22Rv1 (cell line): ENCODE measurements at regions not wholly inside any gene's neighbourhood (a gene's known extent, or its start where the extent isn't known, plus 50 kb on each side); places are given as distances from the start of the nearest gene placed in this dataset.

ENCODE experiments used
- H3K27ac ChIP-seq: fragments of 450-650 bp; 2 replicates; pipeline ENCODE4 v1.5.1; 2017
- ZFX ChIP-seq: fragments of 450-650 bp; IDR thresholded peaks from 2 replicates; pipeline ENCODE4 v1.6.1; 2017; ENCODE audit warnings: antibody characterized with exemption, borderline replicate concordance
- TF ChIP-seq, protein P1 (sequence below): fragments of 450-650 bp; IDR thresholded peaks from 2 replicates; pipeline ENCODE4 v1.5.1; 2017; ENCODE audit warnings: mild to moderate bottlenecking

DNA sequence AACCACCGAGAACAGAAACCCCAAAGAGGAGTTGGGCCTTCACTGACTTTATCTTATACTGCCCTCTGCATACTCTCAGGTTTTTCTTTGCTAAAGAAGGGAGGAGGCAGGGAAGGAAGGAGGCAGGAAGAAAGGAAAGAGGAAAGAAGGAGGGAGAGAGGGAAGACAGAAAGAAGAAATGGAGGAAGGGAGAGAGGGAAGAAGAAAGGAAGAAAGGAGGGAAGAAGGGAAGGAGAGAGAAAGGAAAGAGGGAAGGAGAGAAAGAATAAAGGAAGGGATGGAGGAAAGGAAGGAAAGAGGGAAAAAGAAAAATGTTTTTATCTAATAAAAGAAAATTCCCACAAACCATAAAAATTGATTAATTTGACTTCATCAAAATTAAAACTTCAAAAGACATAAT, 294.6 kb downstream of the PTTG2 start:
- TF ChIP-seq, protein P1, sequence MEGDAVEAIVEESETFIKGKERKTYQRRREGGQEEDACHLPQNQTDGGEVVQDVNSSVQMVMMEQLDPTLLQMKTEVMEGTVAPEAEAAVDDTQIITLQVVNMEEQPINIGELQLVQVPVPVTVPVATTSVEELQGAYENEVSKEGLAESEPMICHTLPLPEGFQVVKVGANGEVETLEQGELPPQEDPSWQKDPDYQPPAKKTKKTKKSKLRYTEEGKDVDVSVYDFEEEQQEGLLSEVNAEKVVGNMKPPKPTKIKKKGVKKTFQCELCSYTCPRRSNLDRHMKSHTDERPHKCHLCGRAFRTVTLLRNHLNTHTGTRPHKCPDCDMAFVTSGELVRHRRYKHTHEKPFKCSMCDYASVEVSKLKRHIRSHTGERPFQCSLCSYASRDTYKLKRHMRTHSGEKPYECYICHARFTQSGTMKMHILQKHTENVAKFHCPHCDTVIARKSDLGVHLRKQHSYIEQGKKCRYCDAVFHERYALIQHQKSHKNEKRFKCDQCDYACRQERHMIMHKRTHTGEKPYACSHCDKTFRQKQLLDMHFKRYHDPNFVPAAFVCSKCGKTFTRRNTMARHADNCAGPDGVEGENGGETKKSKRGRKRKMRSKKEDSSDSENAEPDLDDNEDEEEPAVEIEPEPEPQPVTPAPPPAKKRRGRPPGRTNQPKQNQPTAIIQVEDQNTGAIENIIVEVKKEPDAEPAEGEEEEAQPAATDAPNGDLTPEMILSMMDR: no peak
- no peak for TF ChIP-seq ZFX
- no peak overlapping the region for H3K27ac ChIP-seq

DNA sequence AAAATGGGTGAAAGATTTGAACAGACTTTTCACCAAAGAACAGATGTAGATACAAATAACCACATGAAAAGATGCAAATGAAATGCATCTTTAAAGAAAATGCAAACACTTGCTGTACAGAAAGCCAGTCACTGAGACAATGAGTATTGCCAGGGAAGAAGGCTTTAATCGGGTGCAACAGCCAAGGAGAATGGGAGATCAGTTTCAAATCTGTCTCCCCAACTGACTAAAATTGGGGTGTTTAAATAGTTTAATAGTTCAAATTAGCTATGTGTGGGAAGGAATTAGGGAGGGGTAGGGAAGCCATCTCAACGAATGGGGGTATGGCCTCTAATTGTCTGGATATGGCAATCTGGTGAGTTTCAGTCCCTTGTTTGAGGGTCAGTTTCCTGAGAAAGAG, 295.4 kb downstream of the PTTG2 start:
- no peak overlapping the region for H3K27ac ChIP-seq
- TF ChIP-seq ZFX: no peak
- TF ChIP-seq, protein P1: no peak

DNA sequence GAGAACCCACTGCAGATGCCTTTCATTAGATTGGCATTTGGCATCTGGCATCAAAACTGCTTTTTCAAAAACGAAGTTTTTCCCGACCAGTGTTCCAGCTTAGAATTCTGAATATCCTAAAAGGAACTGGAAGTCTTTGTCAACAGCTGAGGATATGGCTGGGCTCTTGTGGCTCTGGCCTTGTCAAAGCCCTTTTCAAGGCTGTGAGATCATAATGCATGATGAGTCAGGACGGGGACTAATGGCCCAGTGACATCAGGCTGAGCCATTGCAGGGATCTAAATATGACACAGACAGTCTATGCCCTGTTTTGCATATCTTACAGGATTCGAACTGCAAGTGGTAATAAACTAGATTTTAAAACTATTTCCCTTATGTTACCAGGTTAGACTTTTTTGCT, 306.4 kb downstream of the PTTG2 start:
- H3K27ac ChIP-seq: no peak overlapping the region
- TF ChIP-seq, protein P1: no peak
- no peak for TF ChIP-seq ZFX

DNA sequence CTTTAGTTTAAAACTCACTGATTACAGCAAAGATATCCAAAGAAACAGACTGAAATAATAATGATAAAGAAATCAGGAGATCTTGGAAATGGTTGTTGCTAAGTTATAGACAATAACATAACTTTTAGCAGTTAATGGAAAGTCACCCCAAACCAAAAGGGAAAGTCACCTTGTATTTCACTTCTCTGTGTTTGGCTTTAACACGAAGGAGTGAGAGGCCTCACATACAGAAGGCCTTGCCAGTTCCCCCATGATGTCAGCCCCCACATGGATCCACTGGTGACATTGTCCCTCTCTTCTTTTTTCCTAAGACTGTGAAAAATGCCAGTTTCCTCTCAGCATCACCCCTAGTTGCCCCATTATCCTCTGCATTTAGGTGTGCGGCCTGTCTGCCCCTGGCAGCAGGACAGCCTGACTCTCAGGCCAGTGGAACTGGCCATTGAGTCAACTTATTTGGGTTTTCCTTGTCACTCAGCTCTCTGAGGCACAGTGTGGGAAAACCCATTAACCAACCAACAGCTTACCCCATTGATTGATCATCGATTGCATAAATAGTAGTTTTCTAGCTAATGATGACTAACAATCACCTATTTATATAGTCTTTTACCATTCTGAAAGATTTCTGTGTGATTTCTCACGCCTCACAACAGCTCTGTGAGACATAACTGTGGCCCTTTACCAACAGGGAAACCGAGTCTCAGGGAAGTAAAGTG, 308.1 kb downstream of the PTTG2 start:
- no peak for TF ChIP-seq ZFX
- TF ChIP-seq, protein P1: no peak
- H3K27ac ChIP-seq: no peak overlapping the region

DNA sequence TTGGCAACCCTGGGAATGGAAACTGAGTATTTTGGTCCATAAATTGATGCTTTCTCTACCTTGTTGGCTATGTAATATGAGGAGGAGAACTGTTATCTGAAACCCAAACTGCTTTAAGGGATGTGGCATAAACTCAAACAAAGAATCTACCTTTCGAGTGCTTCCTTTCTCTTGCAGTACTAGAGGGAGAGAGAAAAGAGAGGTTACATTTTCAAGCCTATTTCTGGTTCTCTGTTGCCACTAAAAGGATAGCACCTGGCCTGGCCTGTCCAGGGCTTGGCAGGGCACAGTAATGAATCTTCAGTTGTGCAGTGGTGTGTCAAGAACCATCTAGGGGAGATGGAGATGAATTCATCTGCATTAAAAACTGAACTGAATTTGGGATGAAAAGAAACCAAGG, 308.6 kb downstream of the PTTG2 start:
- no peak for TF ChIP-seq ZFX
- TF ChIP-seq, protein P1: no peak
- H3K27ac ChIP-seq: no peak overlapping the region

DNA sequence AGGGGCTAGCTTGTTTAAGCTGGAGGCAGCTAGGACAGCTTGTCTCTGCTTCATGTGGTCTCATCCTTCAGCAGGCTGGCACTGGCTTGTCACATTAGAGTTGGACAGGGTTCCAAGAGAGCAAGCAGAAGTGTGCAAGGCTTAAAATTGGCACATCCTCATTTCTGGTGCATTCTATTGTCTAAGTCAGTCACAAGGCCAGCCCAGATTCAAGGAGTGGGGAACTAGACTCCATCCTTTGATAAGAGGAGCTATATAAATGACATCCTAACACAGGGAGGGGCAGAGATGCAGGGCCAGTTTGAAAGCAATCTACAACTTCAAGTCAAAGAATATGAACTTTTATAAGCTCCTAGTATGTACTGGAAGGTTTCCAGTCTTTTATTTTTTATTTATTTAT, 313.2 kb downstream of the PTTG2 start:
- no peak overlapping the region for H3K27ac ChIP-seq
- TF ChIP-seq, protein P1: no peak
- TF ChIP-seq ZFX: no peak

DNA sequence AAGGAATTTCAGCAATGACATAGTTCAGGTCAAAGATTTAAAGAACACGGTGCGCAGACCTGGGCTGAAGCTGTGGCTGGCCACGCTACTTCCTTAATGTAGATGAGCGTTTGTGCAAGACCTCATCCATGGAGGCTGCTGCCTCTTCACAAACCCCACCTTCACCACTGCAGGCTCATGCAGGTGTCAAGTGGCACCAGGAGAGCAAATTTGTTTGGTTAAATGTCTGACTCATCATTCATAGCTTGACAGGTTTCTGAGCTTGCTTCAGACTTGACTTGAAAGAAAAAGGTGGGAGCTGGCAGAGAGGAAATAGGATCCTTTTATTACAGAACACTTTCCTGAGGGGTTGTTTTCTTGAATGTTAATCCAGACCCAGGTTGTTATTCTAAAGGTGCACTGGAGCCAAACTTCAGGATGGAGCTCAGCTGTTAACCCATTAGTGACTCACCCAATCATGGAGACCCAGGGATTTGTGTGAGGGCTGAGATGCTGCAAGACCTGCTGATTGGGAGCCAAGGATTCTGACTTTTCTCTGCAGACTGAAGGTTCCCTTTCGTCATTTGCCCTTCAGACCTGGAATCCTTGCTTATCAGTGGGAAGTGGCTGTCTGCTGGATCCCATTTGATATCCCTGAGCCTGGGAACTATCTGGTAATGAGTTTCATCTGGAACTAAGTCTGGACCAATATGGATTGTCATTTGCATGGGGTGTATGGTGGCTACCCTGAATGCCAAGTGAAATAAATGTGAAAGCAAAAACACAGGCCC, 315.3 kb downstream of the PTTG2 start:
- no peak for TF ChIP-seq ZFX
- TF ChIP-seq, protein P1: no peak
- no peak overlapping the region for H3K27ac ChIP-seq
